Stimulated activated CD4-positive, alpha-beta T cell treated with anti-CD3 and anti-CD28 coated beads, Interleukin-2, amount 100 ng/mL, for 48 hours (primary cell): ENCODE measurements at regions not wholly inside any gene's neighbourhood (a gene's known extent, or its start where the extent isn't known, plus 50 kb on each side); places are given as distances from the start of the nearest gene placed in this dataset.

Experiments used
- DNase-seq, 2 donors: peaks; one replicate each; pipeline ENCODE4 v3.0.0-alpha.2; 2020

DNA sequence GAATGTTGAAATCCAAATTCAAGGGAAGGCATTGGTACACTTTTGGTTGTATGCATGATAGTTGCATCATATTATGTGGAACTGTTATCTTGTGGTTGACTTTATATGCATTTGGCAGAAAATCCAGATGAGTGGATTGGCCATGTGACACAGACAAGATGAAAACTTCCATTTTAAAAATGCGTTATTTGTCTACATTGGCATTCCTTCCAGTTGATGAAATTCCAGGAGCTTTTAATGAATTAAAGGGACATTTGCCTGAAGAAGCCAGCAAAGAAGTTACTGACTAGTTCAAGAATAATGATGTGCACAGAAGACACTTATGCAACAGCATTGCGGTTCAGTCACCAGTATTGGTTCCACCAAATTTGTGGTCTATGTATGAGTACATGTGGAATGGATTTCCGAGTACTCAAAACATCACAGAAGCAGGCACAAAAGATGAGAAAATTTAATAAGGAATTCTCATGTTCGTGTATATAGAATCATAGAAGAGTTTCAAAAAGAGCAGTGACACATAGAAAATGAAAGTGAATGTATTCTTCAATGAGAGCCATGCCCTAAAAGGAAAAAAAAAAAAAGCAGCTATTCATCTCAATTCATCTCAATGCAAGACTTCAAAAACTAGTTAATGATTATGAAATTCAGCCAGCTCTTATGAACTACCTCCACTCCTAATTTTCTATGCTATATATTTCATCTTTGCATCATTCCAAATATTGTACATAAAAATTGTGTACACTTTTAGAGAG, 232.1 kb downstream of the RBM43 start:
- DNase-seq: no peak

DNA sequence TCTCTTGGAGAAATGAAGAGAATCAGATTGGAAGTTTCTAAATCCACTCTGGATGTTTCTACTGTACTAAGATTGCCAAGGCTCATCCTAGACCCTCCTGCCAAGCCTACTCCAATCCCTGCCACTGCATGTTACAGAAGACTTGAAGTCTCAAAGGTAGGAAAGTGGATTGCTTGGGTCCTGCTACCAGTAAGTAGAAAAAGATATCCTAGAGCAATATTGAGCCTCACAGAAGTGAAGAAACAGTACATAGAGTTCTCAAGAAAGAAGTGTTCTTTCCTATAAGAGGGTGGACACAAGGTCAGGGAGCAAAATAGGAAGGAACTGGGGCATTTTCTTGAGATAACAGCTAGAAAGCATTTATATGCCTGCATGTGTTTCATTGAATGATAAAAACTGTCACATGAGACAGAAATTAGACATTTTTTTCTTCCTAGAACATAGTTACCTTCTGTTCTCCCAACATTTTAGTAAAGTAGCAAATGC, 232.9 kb downstream of the RBM43 start:
- DNase-seq: no peak

DNA sequence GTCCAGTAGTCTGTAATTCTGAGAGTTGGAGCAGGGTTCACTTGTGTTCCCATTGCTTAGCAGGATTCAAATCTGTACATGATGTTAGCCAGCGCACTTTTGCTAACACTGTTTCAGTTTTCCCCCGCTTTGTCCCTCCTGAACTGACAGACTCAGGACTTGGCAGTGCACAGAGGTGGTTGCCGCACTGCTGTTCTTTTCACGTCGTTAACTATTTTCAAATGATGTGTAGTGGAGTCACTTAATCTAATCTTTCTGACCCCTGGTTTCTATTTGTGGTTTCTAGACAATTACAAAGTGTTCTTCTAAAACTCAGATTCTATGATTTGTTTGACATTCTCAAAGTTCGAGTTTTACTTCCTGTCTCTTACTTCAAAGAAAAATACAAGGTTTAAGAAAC, 234.5 kb downstream of the RBM43 start:
- no peak for DNase-seq

DNA sequence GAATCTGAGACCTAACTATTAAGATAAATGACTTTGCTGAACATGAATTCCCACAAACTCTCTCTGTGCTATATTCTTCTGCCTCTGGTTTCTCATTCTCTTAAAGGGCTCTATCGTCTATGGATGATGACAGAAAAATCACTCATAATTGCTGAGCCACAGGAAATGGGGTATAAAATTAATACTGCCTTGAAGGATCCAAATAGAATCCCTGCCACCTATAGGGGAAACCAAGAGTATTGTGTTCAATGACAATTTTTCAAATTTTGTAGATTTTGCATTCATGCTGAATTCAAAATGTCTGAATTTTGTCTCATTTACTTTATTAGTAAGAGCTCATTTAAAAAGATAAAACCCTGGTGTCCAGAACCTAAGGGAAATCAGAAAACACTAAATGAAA, 235.8 kb downstream of the RBM43 start:
- no peak for DNase-seq

DNA sequence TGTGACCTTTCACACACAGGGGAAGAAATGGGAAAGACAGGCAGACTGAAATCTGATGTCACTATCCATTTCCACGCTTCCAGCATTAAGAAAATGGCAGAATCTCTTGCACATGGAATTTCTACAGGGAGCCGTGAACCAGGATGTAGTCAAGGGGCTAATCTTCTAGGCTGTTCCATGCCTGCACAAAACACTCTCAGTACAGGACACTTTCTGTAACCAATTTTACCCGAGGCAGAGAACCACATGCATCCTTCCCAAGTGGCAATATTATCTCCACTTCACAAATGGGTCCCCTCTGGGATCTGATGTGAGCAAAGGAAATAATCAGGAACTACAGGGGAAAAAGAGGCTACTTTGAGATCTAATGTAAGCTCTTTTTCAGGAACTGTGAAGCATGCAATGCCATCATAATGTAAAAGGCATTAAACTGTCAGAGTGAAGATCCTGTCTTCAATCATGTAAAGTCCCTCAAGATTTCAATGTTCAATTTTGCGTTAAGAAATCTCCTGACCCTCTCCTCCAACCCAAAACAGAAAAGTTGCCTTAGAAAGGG, 236.9 kb downstream of the RBM43 start:
- no peak for DNase-seq

DNA sequence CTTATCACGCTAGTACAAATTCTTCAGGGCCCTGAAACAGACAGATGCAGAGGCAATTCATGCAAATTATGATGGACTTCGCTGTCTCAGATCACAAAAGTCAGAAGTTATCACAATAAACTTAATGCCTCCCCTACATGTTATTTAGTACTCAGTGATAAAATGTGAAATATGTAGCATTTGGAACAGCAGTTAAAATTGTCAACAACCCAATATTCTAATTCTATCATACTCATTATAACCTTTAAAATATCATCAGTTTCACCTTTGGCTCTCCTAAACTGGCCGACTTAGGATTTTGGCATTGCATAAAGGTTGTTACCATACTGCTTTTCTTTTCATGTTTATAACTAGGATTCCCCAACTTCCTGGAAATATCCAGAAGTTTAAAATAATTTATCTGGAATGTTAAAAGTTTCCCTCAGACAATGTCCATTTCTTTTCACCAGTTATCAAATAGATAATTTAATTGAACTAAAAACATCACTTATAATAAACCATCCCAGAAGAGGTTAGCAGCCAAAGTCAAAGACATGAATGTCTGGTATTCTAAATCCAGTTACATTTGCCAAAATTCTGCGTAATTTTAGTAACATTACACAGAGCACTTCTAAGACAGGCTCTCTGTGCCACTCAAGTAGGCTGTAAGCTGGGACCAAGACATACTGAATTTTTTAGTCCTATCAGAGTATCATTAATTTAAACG, 239.8 kb downstream of the RBM43 start:
- no peak for DNase-seq

DNA sequence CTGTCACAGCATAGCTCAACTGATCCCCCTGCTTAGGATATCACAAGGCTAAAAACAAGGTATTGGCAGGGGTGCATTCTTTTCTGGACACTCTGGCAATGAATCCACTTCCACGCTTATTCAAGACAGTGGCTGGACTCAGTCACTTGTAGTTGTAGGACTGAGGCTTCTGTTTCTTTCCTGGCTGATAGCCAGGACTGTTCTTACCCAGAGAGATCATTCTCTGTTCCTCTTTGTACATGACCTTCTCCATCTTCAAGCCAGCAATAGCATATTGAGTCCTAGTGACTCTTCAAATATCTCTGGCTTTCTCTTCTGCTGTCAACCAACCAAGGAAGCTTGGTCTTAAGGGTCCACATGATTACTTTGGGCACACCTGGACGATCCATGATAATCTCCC, 241.3 kb downstream of the RBM43 start:
- no peak for DNase-seq

DNA sequence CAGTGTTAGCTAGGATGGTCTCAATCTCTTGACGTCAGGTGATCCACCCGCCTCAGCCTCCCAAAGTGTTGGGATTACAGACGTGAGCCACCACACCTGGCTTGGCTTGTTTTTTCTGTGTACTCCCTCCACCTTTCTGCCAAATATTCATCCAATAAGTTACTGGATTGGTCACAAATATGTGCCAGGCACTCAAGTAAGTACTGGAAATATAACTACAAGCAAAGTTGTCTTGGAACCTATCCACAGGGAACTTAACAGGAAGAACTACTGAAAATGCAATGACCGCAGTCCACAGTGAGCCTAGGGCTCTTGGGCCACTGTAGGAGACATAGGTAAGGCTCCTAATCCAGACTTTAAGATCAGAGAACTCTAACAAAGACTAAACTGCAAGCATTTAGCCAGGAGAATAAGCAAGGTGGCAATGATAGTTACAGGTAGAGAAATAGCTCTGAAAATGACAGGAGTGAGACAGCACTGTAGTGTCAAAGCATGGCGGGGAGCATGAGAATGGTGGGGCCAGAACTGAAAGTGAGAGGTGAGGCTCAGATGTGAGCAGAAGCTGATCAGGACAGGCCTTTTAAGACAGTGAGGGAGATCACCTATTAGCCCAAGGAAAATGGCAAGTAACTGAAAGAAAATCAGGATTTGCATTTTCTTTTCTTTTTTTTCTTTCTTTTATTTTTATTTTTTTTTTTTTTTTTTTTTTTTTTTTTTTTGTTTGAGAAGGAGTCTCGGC, 252.1 kb downstream of the RBM43 start:
- DNase-seq: no peak

DNA sequence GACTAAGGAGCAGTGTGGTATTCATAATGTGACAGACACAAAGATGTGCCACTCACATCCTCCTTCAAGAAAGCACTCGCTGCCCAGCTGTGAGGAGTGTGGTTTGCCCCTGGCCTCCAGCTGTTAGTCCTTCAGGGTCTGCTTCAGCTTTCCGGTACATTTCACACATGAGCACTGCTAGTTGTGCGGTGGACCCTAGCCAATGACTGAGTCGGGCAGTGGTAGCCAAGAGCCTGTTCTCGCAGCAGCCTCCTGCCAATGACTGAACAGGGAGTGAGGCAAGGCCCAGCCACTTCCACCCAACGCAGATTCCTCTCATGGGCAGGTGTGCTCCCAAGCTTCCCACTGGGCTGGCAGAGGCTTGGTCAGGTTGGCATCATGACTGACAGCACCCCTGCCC, 254.3 kb downstream of the RBM43 start:
- DNase-seq: no peak

DNA sequence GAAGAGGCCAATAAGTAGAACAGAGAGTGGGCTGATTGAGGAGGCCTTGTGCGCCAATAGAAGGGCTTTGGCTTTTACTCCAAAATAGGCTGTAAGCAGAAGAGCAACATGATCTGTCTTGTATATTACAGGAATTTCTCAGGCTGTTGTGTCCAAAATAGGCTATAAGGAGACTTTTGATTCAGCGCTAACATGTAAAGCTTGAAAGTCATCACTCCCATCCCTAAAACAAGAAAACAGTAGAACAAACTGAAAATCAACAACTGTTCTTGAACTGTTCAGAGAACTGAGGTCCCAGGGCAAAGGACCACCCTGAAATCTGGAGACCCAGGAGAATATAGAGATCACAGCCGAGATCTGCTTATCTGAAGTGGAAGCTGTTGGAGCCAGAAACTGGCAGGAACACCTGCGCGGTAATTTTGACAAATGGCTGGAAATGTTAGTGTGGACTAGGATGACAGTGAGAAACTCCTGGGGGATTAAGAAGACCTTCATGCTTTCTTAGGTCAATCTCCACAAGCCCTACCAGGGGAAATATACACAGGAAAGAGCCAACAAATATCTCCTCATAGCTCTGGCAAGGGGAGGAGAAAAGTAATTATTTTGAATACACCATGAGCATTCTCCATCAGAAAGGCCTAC, 258.6 kb downstream of the RBM43 start:
- no peak for DNase-seq

DNA sequence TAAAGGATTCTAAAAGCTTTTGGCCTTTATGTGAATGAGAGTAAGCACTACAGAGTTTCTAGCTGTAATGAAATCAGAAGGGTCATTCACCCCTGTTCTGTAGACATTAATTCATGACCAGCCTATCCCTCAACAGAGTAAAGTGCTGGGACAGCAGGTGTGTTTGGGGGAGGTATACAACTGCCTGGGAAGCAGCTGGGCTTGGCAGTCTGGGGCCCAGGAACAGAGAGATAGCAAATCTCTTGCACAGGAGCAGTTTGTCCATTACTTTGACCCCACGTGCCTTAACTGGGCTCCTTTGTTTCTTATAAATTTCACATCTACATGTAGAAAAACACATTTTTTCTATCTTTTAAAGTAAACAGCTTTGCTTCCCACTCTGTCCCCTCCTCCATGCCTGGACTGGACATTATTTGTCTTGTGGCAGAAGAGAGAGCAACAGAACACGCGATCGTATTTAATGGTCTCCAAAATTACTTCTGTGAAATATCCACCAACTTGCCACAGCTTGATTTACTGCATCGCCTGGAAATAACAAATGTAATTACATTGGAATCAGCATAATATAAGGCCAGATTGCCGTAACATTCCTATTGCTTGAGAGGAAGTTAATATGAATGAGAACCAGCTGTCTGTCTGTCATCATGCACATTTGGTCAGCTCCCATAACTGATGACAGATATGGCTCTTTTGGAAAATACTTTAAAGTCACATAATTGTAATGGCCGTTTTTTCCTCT, 263.8 kb downstream of the RBM43 start:
- DNase-seq: no peak

DNA sequence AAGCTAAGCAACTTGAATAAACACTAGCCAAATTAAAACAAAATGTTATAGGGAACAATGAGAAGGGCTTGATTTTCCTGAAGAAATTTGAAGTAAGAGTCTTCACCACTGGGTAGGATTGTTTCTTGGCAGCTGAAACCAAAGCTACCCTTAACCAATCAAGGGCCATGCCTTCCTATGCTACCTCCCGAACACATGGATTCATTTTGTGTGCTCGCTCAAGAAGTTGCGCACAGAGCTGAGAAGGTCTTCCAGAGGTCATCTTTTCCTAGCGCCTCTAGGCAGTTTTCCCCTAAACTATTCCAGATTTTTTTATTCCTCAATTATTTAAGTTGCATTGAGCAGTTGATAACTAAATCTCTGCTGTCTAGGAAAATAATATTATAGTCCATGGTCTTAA, 264.6 kb downstream of the RBM43 start:
- no peak for DNase-seq

DNA sequence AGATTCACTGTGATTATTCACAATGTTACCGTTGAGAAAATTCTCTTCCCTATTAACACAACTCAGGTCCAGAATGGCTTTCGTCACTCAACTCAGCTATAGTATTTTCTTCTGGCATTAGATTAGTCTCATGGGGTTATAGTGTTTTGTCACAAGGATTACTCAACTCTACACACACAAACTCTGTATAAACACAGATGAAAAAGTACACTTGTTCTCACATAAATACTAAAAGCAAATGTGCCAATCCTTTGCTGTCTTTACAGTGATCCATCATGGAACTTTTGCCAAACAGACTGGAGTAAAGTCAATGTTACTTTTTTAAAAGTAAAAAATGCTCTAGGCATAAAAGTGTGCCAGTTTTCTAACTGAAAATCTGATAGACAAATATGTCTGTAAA, 267.6 kb downstream of the RBM43 start:
- DNase-seq: no peak

DNA sequence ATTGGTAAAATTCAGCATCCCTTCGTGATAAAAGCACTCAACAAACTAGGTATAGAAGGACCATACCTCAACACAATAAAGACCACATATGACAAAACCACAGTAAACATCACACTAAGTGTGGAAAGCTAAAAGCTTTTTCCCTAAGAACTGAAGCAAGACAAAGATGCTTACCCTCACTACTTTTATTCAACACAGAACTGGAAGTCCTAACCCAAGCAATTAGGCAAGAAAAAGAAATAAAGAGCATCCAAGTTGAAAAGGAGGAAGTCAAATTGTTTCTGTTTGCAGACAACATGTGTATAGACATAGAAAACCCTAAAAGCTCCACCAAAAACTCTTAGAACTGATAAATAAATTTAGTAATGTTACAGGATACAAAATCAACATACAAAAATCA, 271.7 kb downstream of the RBM43 start:
- DNase-seq: no peak

DNA sequence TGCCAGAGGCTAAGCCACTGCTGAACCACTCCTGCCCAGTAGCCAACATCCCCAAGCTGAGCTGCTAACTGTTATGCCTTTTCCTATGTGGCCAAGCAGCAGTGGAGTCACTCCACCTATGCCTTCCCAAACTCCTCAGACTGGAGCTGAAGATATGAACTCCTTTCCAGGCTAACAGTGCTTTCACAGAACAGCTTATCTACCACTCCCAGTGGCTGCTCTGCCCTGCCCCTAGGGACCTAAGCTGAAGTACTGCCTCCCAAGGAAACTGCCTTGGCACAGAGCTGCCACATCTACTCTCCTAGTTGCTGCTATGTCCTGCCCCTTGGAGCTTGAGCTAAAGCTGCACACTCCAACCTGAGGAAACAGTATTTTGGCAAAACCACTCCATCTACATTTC, 275.9 kb downstream of the RBM43 start:
- DNase-seq: no peak

DNA sequence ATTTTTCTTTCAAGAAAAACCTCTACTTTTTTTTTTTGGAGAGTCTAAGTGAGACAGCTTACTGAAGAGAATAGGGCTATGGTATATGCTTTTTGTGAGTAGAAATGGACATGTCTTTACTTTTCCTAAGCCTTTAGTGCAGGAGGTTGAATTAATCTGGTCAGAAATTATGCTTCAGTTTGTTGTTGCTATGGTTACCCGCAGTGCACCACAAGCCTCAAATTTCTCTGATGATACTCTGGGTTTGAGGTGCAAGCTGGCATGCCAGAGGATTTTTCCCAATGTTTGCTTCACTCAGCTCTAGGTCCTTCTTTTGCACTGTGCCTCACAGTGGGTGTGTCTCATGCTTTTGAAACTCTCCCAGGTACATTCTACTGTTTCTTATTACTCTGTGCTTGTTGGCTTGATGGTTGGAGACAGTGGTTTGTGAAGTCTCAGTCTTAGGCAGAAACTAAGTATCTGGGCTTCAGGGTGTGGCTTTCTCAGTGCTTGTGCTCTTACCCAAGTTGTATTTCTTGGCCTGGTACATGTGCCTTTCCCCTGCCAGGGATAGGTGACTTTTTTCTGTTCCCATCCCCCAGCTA, 278.3 kb downstream of the RBM43 start:
- no peak for DNase-seq

DNA sequence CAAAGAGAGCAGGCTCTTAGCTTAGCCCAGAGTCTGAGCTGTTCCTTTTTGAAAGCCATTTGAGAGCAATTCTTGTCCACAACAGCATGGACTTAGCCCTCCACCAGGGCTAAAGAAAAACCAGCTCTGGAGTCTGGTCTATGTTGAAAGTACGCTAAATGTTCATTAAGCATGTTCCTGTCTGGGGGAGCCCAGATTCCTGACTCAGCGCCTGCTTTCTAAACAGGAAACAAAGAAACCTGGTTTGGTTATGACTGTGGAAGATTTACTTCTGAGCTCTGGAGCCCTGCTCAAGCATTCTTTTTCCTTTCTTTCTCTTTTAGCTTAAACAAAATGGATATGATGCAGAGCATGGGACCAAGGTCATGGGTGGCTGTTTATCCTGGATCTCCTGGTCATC, 279.8 kb downstream of the RBM43 start:
- DNase-seq: no peak

DNA sequence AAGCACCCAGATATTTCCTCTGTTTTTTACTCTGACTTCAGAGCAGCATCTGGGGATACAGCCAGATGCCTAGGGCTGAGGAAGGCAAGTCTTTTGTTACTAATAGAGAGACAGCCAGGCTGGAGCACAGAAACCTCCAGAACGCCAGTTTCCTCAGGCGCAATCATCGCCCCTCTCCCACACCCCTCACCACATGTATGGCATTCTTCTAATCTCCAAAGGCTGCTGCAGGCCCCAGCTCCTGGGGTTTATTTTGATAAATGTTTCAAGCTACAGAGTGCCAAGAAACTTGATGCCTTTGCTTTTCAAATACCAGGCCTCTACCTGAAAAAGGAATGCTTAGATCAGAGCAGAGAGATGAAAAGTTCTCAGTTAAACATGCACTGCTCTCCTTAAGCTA, 283.6 kb downstream of the RBM43 start:
- DNase-seq: no peak

DNA sequence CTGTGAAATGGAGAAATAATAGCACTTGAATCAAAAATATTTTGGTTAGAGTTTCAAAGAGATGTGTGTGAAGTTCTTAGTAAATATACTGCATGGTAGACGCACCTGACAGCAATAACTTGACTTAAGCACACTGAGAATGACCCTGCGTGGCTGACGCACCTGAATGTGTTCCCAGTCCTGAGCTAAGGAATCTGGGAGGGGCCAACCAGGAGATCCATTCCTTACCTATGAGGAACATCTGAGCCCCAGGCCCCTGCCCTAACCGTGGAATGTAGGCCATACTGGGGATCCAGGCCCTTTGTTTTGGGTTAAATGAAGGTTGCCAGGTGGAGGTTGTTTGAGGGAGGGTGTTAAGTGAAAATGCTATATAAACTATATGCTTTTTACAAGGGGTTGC, 284.4 kb downstream of the RBM43 start:
- DNase-seq: no peak

DNA sequence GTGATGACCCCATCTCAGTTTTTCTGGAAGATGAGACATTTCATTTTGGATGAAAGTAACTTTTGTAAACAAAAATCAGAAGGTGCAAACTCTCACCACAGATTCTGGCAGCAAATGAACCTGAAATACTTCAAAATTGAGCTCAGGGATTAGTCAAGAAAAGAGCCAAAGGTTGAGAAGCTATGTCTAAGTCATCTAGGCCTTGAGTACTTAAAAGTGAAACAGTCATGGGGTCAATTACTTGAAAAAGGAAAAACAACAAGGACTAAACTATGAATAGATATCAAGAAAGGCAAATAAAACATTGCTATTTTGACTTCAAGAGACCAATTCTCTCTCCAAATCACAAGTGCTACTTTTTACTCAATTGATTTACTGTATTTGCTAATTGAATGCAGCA, 285.1 kb downstream of the RBM43 start:
- no peak for DNase-seq

DNA sequence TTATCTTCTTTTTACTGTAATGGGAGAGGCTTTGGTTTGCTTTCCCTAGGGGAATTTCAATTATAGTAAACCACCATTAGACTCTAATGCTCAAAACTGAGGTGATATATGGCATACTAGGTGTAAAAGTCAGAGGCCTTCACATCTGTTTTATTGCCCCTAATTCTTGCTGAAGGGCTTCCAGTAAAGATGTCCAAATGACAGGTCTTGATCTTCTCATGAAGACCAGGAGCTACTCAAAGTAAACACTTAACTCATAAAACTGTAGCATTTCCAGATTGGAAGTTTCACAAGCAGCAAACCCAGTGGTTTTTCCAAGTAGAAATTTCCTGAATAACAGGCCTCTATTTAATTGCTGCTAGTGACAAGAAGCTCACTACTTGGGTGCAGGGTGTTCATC, 286.8 kb downstream of the RBM43 start:
- DNase-seq: no peak

DNA sequence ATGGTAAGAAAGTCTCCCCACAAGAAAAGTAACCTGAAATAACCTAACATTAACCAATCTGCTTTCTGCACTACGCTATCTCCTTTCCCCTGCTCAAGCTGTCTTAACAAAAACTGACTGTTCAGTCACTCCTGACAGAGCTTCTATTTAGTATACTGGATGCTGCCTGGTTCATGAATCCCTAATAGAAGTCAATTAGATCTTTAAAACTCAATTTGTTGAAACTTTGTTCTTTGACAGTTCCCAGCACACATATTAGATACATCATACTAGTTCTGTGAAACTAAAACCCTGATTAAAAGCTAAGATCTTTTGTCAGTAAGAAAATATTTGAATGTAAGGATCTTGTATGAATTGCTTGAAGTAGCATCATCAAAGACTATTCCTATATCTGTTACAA, 287.4 kb downstream of the RBM43 start:
- DNase-seq: no peak
